ENCODE measurements at regions not wholly inside any gene's neighbourhood (a gene's known extent, or its start where the extent isn't known, plus 50 kb on each side); places are given as distances from the start of the nearest gene placed in this dataset.

- DNase-seq (ENCODE audit: low read depth, low spot score) = no peak
- peaks cover 0 to 5% of the 10 kb centered on the region in 2 experiments for H3K27me3 ChIP-seq (ENCODE audit: control insufficient read depth in 2 of 2, insufficient read depth in 2 of 2, low read length in 2 of 2)
- dilution Hi-C loops (cut with MboI; ENCODE audit: extremely low pct_ligation_motif_present, low sequenced_read_pairs) = no loop called here
These were observed 199.4 kb downstream of the RBFOX3 start for GRCh38 chr17:79411419-79411818.

More at GRCh38 chr17:79411419-79411818, 199.4 kb downstream of the RBFOX3 start:
- intact Hi-C loops (cut with micrococcal nuclease) = no loop called here
- Histone ChIP-seq H4K20me1 (replicated peaks; ENCODE audit: control insufficient read depth, extremely low read depth, insufficient read depth, low read length) (no peaks in the 10 kb centered on the region), H3K4me1 (ENCODE audit: control insufficient read depth, extremely low read depth, insufficient read depth, low read length) (peaks cover 1% of the 10 kb centered on the region), H2AFZ (ENCODE audit: low read depth, low read length) (no peak overlapping the region), H3K4me2 (ENCODE audit: insufficient read depth, low read length) (no peak overlapping the region), H3K9me1 (replicated peaks; ENCODE audit: control insufficient read depth, extremely low read depth, insufficient read depth, low read length) (no peaks in the 10 kb centered on the region), H3K4me3 (replicated peaks in 1 of 3; ENCODE audit: insufficient read depth in 1 of 3, low read depth in 1 of 3, low read length in 3 of 3) (no peak overlapping the region), H3K9ac (replicated peaks; ENCODE audit: extremely low read depth, insufficient read depth, low read length) (no peak overlapping the region), H3K79me2 (ENCODE audit: control insufficient read depth, insufficient read depth, low read length) (no peaks in the 10 kb centered on the region), H3K9me3 (replicated peaks; ENCODE audit: control insufficient read depth, insufficient read depth, low read length) (no peaks in the 10 kb centered on the region), H3K36me3 (ENCODE audit: control insufficient read depth in 2 of 2, extremely low read depth in 1 of 2, insufficient read depth in 2 of 2, low read length in 2 of 2) (no peaks in the 10 kb centered on the region), H3K27ac (ENCODE audit: insufficient read depth, low read depth, low read length) (no peak overlapping the region)
- FAIRE-seq = no peak
- POLR2A ChIA-PET = no interaction called here
- no TSS peak for BruUV-seq (replicated peaks)
- no peak for TF ChIP-seq MYC (IDR thresholded peaks at IDR 0.05; ENCODE audit: low read depth, low read length)
- TF ChIP-seq GATA2 (IDR thresholded peaks at IDR 0.05; ENCODE audit: insufficient read depth, insufficient read length, low read depth, low read length) = no peak
- TF ChIP-seq JUN (IDR thresholded peaks at IDR 0.05; ENCODE audit: borderline replicate concordance, insufficient read depth, insufficient read length, low read depth) = no peak
- TF ChIP-seq FOS (IDR thresholded peaks at IDR 0.05; ENCODE audit: borderline replicate concordance, insufficient read depth, low read length) = no peak
- TF ChIP-seq EZH2 (IDR thresholded peaks at IDR 0.05; ENCODE audit: borderline replicate concordance, low read depth, low read length, severe bottlenecking) = no peak
- no peak for TF ChIP-seq POLR2A (IDR thresholded peaks at IDR 0.05; ENCODE audit: low read depth, low read length)
- no peak for TF ChIP-seq POLR2AphosphoS5 (IDR thresholded peaks at IDR 0.05; ENCODE audit: insufficient read depth, low read depth, low read length)
- TF ChIP-seq MAX (IDR thresholded peaks at IDR 0.05; ENCODE audit: insufficient read depth, insufficient read length) = no peak
- TF ChIP-seq, protein P1, sequence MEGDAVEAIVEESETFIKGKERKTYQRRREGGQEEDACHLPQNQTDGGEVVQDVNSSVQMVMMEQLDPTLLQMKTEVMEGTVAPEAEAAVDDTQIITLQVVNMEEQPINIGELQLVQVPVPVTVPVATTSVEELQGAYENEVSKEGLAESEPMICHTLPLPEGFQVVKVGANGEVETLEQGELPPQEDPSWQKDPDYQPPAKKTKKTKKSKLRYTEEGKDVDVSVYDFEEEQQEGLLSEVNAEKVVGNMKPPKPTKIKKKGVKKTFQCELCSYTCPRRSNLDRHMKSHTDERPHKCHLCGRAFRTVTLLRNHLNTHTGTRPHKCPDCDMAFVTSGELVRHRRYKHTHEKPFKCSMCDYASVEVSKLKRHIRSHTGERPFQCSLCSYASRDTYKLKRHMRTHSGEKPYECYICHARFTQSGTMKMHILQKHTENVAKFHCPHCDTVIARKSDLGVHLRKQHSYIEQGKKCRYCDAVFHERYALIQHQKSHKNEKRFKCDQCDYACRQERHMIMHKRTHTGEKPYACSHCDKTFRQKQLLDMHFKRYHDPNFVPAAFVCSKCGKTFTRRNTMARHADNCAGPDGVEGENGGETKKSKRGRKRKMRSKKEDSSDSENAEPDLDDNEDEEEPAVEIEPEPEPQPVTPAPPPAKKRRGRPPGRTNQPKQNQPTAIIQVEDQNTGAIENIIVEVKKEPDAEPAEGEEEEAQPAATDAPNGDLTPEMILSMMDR (IDR thresholded peaks at IDR 0.05; ENCODE audit: extremely low read depth in 1 of 2, insufficient read depth in 1 of 2, low read depth in 1 of 2, low read length in 2 of 2) = no peak
- CTCF ChIA-PET = interaction anchor here (1.8 to 11.7 kb wide), 2 partner anchors 11 to 19 kb away, joined by 11 to 142 read pairs; no protein-coding TSS in a partner anchor
